ENCODE measurements at regions not wholly inside any gene's neighbourhood (a gene's known extent, or its start where the extent isn't known, plus 50 kb on each side); places are given as distances from the start of the nearest gene placed in this dataset.

DNA sequence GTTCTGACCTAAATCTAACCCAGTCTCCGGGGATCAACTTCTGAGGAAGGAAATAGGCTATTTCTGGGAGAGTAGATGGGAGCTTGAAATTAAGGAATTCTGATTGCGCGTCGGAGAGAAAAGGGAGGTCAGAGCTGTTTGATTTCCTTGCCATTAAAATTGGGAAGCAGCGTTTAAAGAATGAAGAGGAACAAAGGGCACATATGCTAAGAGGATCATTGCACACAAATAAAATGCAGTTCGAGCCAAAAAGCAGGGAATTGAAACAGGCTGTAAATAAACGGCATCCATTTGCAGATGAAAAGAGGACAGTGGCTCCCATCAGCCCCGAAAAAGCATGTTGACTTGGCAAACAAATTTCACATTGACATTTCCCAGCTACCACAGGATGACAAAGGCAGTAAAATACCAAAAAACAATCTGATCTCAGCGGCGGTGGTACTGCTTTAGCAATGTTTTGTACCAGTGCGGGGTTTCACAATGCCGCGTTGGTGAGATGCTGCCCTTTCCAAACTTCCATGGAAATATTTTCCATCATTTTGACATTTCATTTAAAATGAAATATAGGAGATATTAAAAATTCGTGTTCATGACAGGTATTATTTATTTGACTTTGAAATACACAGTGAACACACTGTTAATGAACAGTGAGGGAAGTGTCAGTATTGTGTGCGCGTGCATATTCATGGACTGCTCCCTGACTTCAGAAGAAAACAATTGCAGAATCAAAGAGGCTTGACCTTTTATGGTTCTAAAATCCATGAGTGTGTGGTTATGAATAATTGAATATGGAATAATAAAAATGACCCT is 108.8 kb downstream of the SQOR start:
- FAIRE-seq = no peak

GRCh38 chr15:45744236-45744589 is 109.4 kb downstream of the SQOR start:
- FAIRE-seq = no peak

DNA sequence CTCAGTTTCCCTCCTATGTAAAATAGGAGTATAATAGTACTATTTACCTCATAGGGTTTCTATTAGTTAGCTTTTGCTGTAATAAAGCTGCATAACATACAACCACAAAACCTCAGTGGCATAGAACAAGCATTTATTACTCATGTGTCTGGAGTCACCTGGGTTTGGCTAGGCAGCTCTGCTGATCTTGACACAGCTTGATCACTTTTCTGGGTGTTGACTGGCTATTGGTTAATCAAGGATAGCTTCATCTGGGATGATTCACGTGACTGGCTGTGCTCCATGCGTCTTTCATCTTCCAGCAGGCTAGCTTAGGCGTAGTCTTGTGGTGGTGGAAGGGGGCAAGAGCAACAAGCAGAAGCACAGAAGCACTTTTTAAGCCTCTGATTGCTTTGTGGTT is 112.6 kb downstream of the SQOR start:
- FAIRE-seq = no peak

DNA sequence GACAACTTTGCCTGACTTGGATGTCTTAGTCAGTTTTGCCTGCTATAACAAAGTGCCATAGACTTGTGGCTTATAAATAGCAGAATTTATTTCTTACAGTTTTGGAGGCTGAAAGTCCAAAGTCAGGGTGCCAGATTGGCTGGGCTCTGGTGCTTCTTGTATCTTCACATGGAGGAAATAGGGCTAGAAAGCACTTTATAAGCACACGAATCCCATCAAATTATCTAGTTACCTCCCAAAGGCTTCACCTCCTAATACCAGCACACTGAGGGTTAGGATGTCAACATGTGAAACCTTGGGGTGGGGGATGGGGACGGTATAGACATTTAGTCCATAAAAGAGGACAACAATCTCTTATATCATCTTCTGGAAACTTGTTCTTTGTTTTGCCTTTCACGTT is 116.8 kb downstream of the SQOR start:
- no peak for FAIRE-seq

DNA sequence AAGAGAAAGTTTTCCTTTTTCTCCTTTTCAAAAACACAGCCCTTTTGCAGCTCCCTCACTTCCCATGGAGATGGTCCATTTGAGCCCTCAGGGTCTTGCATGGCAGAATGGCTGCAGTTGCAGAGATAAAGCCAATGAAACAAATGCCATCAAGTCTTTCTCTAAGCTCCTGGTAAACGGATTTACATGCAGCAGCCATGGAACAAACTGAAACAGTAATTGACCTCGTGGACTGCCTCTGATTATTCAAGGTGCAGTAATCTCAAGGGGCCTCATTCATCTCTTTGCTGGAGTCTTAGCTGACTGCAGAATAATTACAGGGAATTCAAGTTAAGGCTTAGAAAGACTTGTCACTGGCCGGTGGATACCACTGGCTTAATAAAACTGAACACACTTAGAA is 125.1 kb downstream of the SQOR start:
- FAIRE-seq = no peak

DNA sequence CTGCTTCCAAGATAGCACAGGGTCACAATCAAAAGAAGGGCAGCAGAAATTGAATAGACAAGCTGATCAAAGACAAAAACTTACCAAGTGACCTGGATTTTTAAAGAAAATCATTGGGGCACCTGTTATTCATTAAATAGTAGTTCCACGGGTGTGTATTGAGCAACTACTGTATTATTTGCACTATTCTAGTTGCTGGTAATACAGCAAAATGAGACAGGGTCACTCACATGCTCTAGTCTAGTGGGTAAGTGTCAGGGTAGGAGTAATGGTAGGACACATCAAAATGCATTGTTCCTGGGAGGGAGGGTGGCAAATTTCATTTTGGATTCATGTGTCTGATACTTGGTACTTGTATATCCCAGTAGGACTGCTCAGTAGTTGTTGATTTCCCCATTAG is 127.9 kb downstream of the SQOR start:
- FAIRE-seq = no peak

DNA sequence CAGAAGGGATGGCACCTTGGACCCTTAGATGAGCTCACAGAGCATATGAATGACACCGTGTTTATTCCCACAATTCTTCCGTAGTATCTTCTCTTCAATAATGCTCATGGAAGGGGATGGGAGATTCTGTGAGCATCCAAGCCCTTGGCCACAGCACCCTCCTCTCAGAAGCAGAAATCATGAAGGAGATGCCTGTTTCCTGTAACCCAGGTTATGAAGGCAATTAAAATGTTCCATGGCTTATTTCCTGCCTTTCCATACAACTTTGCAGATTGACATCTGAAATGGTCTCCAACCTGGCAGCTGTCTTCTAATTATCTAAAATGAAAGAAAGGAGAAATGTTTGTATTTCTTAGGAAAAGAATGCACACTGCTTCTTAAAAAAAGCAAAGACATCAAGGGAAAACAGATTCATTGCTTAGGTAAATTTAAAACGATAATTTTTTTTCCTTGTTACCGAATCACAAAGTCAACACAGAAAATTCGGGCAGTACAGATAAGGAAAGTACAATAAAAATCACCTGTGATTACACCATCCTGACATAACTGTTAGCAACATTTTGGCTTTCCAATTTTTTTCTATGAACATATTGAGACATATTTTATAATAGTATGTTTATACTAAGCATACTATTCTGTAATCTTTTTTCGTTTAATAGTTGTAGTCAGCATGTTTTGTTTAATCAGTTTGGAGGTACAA is 128.5 kb downstream of the SQOR start:
- no peak for FAIRE-seq

DNA sequence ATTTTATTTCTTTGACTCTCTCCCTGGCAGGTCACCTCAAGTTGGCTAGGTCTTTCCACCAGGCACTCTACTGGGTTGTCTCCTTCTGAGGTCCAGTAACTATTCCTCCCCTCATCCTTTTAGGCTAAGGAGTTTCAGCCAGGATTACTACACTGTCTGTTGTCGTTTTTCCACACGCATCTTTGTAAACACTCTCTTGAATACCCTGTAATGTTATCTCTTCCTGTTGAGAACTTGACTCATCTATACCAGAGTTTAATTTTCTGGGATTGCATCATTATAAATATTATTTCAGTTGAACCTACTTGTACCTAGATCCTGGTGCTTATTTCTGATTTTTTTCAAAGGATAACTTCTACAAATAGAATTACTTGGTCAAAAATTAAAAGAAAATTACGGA is 138.3 kb downstream of the SQOR start:
- FAIRE-seq = no peak

GRCh38 chr15:45776772-45777171 is 141.9 kb downstream of the SQOR start:
- FAIRE-seq = no peak

GRCh38 chr15:45777781-45778180 is 143.0 kb downstream of the SQOR start:
- no peak for FAIRE-seq

- FAIRE-seq = no peak
Measured at GRCh38 chr15:45780352-45780751, 145.5 kb downstream of the SQOR start.

DNA sequence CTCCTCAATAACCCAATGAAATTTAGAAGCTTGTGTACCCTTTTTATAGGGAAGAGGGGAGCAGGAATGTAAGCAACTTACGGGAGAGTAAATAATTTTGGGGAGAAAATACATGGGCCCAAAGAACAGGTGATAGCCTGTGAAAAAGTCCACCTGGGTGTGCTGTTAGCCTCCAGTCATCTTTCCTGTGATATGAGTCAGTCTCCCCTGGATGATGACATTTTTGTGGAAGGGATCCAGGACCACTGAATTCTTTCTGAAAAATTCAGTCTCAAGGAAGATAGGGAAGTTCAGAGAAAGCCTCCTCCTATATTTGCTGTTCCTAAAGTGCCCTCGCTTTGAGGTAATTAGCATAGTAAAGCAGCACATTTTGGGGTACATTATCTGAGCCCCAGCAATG is 149.8 kb downstream of the SQOR start:
- no peak for FAIRE-seq

DNA sequence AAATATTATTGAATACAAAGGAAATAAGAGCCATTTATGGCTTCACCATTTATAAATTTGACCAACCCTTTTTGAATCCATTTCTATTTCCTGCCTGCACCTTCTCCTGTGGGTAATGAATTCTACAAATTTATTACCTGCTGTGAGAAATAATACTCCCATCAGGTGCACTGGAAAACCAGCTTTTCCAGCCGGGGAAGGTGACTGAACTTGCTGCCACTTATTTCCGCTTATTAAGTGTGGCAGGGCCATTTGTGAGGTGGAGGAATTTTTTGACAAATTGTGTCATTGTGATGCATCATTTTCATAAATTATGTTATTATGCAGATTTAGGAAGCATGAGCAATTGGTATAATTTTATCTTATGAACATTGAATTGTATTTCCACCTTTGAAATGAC is 151.1 kb downstream of the SQOR start:
- no peak for FAIRE-seq

DNA sequence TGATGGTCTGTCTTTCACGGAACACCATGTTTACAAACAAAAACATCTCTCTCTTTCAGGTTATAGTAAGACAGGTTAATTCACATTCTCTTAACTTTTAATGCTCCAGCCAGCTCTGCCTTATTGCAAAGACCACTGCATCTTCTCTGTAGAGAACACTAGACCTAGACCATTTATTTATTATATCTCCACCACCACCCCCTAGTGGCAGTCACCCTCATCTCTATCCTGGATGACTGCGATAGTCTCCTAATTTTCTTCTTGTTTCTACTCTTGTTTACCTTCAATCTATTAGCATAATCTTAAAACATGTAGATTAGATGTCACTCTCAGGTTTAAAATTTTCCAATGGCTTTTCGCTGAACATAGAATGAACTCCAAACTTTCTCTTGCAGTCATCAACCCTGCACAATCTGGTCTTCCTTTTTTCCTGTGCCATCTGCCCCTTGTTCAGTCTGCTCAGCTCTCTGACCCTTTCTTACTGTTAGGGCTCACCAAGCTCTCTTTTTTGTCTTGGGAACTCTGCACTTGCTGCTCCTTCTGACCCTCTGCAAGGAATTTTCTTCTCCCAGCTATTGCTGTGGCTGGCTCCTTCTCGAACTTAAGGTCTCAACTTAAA is 155.6 kb downstream of the SQOR start:
- no peak for FAIRE-seq

DNA sequence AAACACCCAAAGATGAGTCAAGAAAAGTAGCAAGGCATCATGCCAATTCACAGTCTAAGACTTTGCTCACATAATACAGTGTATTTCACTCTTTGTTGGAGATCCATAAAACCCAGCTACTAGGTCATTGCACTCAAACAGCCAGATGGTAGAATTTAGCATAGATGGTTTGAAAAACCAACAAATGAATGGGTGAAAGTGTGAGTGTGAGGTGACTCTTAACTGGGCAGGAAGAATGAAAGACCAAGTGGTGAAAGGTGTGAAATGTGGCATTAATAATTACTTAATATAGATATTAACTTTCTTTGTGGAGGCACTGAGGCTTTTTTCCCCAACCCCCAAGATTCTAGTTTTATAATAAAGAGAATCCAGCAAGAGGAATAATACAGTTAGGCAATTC is 159.5 kb downstream of the SQOR start:
- no peak for FAIRE-seq

GRCh38 chr15:45794712-45795439 is 160.0 kb downstream of the SQOR start:
- no peak for FAIRE-seq

- FAIRE-seq = no peak
Measured at GRCh38 chr15:45795440-45796069, 160.7 kb downstream of the SQOR start.

DNA sequence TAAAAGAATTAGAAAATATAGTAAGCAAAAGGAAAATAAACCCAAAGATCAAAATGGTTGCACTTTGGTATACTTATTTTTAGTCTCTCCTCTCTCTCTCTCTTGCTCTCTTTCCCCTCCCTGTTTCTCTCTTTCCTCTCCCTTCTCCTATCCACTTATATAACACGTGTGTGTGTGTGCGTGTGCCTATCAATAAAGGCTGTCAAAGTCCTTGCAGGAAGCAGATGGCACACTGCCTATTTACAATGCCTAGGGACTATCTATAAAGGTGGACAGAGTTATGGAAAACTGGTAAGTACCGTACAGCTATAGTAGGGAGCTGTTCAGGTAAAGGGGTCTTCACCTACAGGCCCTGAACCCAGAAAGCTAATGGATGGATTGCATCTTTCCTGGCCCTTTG is 161.6 kb downstream of the SQOR start:
- no peak for FAIRE-seq

DNA sequence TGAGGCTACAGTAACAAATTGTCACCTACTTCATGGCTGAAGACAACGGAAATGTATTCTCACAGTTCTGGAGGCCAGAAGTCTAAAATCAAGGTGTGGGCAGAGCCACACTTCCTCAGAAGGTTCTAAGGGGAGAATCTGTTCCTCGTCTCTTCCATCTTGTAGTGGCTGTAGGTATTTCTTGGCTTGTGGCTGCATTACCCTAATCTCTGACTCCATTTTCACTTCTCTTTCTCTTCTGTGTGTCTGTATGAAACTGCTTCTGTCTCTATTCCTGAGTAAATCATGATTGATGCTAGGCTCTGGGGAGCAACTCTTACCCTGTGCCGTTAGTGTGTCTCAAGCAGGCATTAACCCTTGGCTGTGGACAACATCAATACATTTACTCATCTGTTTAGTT is 164.7 kb downstream of the SQOR start:
- no peak for FAIRE-seq

DNA sequence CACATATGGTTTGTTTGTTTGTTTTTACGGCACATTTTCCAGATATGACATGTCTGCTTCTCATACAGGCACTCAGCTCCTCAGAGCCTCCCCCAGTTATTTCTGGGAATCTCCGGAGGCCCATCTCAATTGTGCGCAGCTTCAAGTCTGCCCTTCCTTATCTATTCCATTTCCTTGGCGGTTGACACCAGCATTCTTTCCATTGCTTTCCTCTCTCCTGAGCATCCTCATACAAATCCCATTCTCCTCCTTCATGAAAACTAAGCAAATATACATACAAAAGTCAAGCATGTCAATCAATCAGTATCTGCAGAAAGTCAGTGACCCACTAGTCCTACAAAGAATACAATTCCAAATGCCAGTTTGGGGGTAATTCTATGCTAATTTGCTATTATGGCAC is 166.7 kb downstream of the SQOR start:
- no peak for FAIRE-seq

- no peak for FAIRE-seq
Measured at GRCh38 chr15:45802140-45802539, 167.3 kb downstream of the SQOR start.

DNA sequence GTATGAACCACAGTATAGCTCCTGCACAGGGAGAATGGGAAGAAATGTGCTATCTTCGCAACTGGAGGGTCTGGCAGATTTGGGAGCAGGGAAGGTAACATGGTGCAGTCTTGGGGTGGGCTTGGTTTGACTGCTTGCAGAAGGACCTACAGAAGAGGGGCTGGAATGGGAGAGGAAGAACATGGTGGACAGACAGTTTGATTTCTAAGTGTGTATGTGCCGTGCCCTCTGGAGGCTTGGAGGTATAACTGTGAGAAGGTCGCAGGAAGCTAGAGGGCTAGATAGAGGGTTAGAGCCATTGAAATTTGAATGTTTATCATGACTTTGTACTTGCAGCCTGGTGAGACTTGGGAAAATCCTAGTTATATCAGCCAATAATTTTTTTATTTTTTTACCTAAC is 169.2 kb downstream of the SQOR start:
- no peak for FAIRE-seq

DNA sequence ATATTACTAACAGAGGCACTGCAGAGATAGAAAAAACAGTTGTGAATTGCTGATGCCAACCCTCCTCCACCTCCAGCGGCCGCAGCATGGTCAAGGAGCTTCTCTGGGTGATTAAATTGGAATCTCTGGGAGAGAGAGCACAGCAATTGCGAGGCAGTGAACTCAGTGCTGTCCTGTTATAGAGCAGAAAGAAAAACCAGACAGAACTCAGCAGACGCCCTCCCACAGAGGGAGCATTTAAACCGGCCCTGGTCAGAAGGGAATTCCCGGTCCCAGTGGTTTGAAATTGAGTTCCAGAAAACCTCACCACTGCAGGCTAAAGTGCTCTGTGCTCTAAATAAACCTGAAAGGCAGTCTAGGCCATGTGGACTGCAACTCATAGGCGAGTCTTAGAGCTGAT is 175.4 kb downstream of the SQOR start:
- no peak for FAIRE-seq

All from G401.6 (cell line).